ENCODE measurements at regions not wholly inside any gene's neighbourhood (a gene's known extent, or its start where the extent isn't known, plus 50 kb on each side); places are given as distances from the start of the nearest gene placed in this dataset.

GRCh38 chr2:160702754-160703153 lies 209.1 kb upstream of the RBMS1 start:
- no peak overlapping the region for H3K4me2 ChIP-seq (ENCODE audit: low read length)
- no peak overlapping the region for H3K4me3 ChIP-seq (ENCODE audit: low read depth, low read length, poor library complexity, severe bottlenecking)
- no peak overlapping the region for H3K9ac ChIP-seq (ENCODE audit: low read length)
- H3K79me2 ChIP-seq (ENCODE audit: insufficient read depth, low read length): no peaks in the 10 kb centered on the region
- no peak overlapping the region for H2AFZ ChIP-seq (ENCODE audit: low read length)
- no peak overlapping the region for H3K27ac ChIP-seq (ENCODE audit: low read depth, low read length, poor library complexity, severe bottlenecking)
- no peaks in the 10 kb centered on the region for H4K20me1 ChIP-seq (ENCODE audit: insufficient read depth, low read length)
- no peaks in the 10 kb centered on the region for H3F3A ChIP-seq (ENCODE audit: insufficient read depth, low read length)
- H3K9me3 ChIP-seq (ENCODE audit: low read length): no peaks in the 10 kb centered on the region
- H3K36me3 ChIP-seq (ENCODE audit: insufficient read depth, low read length): no peaks in the 10 kb centered on the region
- H3K9me2 ChIP-seq (ENCODE audit: low read depth, low read length): no peaks in the 10 kb centered on the region
- TF ChIP-seq CTCF (IDR thresholded peaks at IDR 0.05; ENCODE audit: low read length): no peak
- TF ChIP-seq EZH2 (IDR thresholded peaks at IDR 0.05; ENCODE audit: borderline replicate concordance, low read length): no peak
- H3K27me3 ChIP-seq (ENCODE audit: insufficient read depth, low read length): no peaks in the 10 kb centered on the region
- H3K4me1 ChIP-seq (ENCODE audit: insufficient read depth, low read length, severe bottlenecking): no peaks in the 10 kb centered on the region

GRCh38 chr2:160703648-160704585 lies 210.3 kb upstream of the RBMS1 start:
- H3K9me2 ChIP-seq (ENCODE audit: low read depth, low read length): no peaks in the 10 kb centered on the region
- no peak overlapping the region for H2AFZ ChIP-seq (ENCODE audit: low read length)
- H3K9ac ChIP-seq (ENCODE audit: low read length): no peak overlapping the region

GRCh38 chr2:160715428-160715827 lies 221.8 kb upstream of the RBMS1 start:
- H3K9ac ChIP-seq (ENCODE audit: low read length): no peak overlapping the region
- H2AFZ ChIP-seq (ENCODE audit: low read length): no peak overlapping the region

More at GRCh38 chr2:160703648-160704585, 210.3 kb upstream of the RBMS1 start:
- Histone ChIP-seq H3K27ac (ENCODE audit: low read depth, low read length, poor library complexity, severe bottlenecking) (no peak overlapping the region), H3K4me3 (ENCODE audit: low read depth, low read length, poor library complexity, severe bottlenecking) (no peak overlapping the region), H3K79me2 (ENCODE audit: insufficient read depth, low read length) (no peaks in the 10 kb centered on the region), H3K4me1 (ENCODE audit: insufficient read depth, low read length, severe bottlenecking) (no peaks in the 10 kb centered on the region), H3K9me3 (ENCODE audit: low read length) (no peaks in the 10 kb centered on the region), H3K4me2 (ENCODE audit: low read length) (no peak overlapping the region), H3K27me3 (ENCODE audit: insufficient read depth, low read length) (no peaks in the 10 kb centered on the region), H4K20me1 (ENCODE audit: insufficient read depth, low read length) (no peaks in the 10 kb centered on the region), H3K36me3 (ENCODE audit: insufficient read depth, low read length) (no peaks in the 10 kb centered on the region), H3F3A (ENCODE audit: insufficient read depth, low read length) (no peaks in the 10 kb centered on the region)
- no peak for TF ChIP-seq CTCF (IDR thresholded peaks at IDR 0.05; ENCODE audit: low read length)
- no peak for TF ChIP-seq EZH2 (IDR thresholded peaks at IDR 0.05; ENCODE audit: borderline replicate concordance, low read length)

More at GRCh38 chr2:160715428-160715827, 221.8 kb upstream of the RBMS1 start:
- Histone ChIP-seq H3K79me2 (ENCODE audit: insufficient read depth, low read length) (no peaks in the 10 kb centered on the region), H3K4me3 (ENCODE audit: low read depth, low read length, poor library complexity, severe bottlenecking) (no peak overlapping the region), H3F3A (ENCODE audit: insufficient read depth, low read length) (no peaks in the 10 kb centered on the region), H4K20me1 (ENCODE audit: insufficient read depth, low read length) (no peaks in the 10 kb centered on the region), H3K4me2 (ENCODE audit: low read length) (no peak overlapping the region), H3K27ac (ENCODE audit: low read depth, low read length, poor library complexity, severe bottlenecking) (no peak overlapping the region), H3K36me3 (ENCODE audit: insufficient read depth, low read length) (no peaks in the 10 kb centered on the region), H3K4me1 (ENCODE audit: insufficient read depth, low read length, severe bottlenecking) (no peaks in the 10 kb centered on the region), H3K9me2 (ENCODE audit: low read depth, low read length) (no peaks in the 10 kb centered on the region), H3K9me3 (ENCODE audit: low read length) (no peaks in the 10 kb centered on the region), H3K27me3 (ENCODE audit: insufficient read depth, low read length) (no peaks in the 10 kb centered on the region)
- TF ChIP-seq EZH2 (IDR thresholded peaks at IDR 0.05; ENCODE audit: borderline replicate concordance, low read length): no peak
- TF ChIP-seq CTCF (IDR thresholded peaks at IDR 0.05; ENCODE audit: low read length): no peak
